T47D (cell line): ENCODE measurements at regions not wholly inside any gene's neighbourhood (a gene's known extent, or its start where the extent isn't known, plus 50 kb on each side); places are given as distances from the start of the nearest gene placed in this dataset.
"Not testable (repeated sequence)": the region's sequence is repeated elsewhere in the genome, so short reads cannot be mapped to it uniquely, and the experiment has no call there.

Experiments used
- DNase-seq, 2 experiments: peaks; one replicate each; pipeline versions ENCODE4 v3.0.0 to v3.0.0-alpha.2; 2011 to 2012; ENCODE audit warnings: low read depth in 1 of 2, low spot score in 1 of 2
- JUND ChIP-seq: IDR thresholded peaks from 2 replicates; pipeline ENCODE4 v1.6.1; 2012; ENCODE audit warnings: low read depth
- in situ Hi-C: cut with HindIII; loops from 2 replicates; pipeline ENCODE4 v1.10.0; 2016; ENCODE audit warnings: low sequenced_read_pairs, low pct_unique_long_range_greater_than_20kb

GRCh38 chr20:25867776-25868649, 171.4 kb upstream of the ZNF337 start:
- no peak for TF ChIP-seq JUND
- DNase-seq: no peak
- in situ Hi-C loops: no loop called here

- DNase-seq, in situ Hi-C loops: not testable (repeated sequence)
Measured at GRCh38 chr20:25867015-25867775, 170.5 kb upstream of the ZNF337 start.

- in situ Hi-C loops: no loop called here
- peak; percentile 68 to 83 for DNase-seq
- no peak for TF ChIP-seq JUND
Measured at GRCh38 chr20:25865715-25866656, 169.3 kb upstream of the ZNF337 start.

- DNase-seq, in situ Hi-C loops: not testable (repeated sequence)
Measured at GRCh38 chr20:25864963-25865714, 168.5 kb upstream of the ZNF337 start.

GRCh38 chr20:25864326-25864962, 167.8 kb upstream of the ZNF337 start:
- DNase-seq: no peak
- no peak for TF ChIP-seq JUND
- in situ Hi-C loops: no loop called here

GRCh38 chr20:25863536-25864325, 167.1 kb upstream of the ZNF337 start:
- peak in 1 of 2 experiments; percentile 46 for DNase-seq
- TF ChIP-seq JUND: no peak
- in situ Hi-C loops: no loop called here

- in situ Hi-C loops: not testable (repeated sequence)
- peak; percentile 21 to 89 for DNase-seq
Measured at GRCh38 chr20:25862967-25863530, 166.4 kb upstream of the ZNF337 start.

- in situ Hi-C loops: no loop called here
- DNase-seq: no peak
- no peak for TF ChIP-seq JUND
Measured at GRCh38 chr20:25860531-25861150, 164.0 kb upstream of the ZNF337 start.

- in situ Hi-C loops: no loop called here
- no peak for TF ChIP-seq JUND
- DNase-seq: peak; percentile 21 to 78
Measured at GRCh38 chr20:25859649-25860530, 163.2 kb upstream of the ZNF337 start.
